ENCODE measurements at regions not wholly inside any gene's neighbourhood (a gene's known extent, or its start where the extent isn't known, plus 50 kb on each side); places are given as distances from the start of the nearest gene placed in this dataset.

GRCh38 chr12:58347188-58347587 lies 405.8 kb downstream of the ATP23 start:
- Histone ChIP-seq H3K9me3 (peaks cover 0 to 7% (median 0%) of the 10 kb centered on the region in 3 donors), H3K27ac (no peak overlapping the region), H3K27me3 (no peaks in the 10 kb centered on the region), H3K36me3 (no peaks in the 10 kb centered on the region), H3K4me3 (no peak overlapping the region), H3K4me1 (peaks cover 0 to 10% (median 0%) of the 10 kb centered on the region in 3 donors)
- 80 to 100% methylated on average over 2 of the region's 2 CpGs for WGBS, 2 donors (ENCODE audit: low coverage in 1 of 2)
- TF ChIP-seq POLR2AphosphoS5 (IDR thresholded peaks at IDR 0.05): no peak
- TF ChIP-seq POLR2A (IDR thresholded peaks at IDR 0.05): no peak
- no peak for ATAC-seq

- Histone ChIP-seq H3K4me1 (peaks cover 0 to 10% (median 0%) of the 10 kb centered on the region in 3 donors), H3K4me3 (no peak overlapping the region), H3K27me3 (no peaks in the 10 kb centered on the region), H3K36me3 (no peaks in the 10 kb centered on the region), H3K9me3 (peaks cover 0 to 7% (median 0%) of the 10 kb centered on the region in 3 donors), H3K27ac (no peak overlapping the region)
- TF ChIP-seq POLR2AphosphoS5 (IDR thresholded peaks at IDR 0.05) (no peak), EP300 (IDR thresholded peaks at IDR 0.05) (no peak), POLR2A (IDR thresholded peaks at IDR 0.05) (no peak)
- TF ChIP-seq, protein P1, sequence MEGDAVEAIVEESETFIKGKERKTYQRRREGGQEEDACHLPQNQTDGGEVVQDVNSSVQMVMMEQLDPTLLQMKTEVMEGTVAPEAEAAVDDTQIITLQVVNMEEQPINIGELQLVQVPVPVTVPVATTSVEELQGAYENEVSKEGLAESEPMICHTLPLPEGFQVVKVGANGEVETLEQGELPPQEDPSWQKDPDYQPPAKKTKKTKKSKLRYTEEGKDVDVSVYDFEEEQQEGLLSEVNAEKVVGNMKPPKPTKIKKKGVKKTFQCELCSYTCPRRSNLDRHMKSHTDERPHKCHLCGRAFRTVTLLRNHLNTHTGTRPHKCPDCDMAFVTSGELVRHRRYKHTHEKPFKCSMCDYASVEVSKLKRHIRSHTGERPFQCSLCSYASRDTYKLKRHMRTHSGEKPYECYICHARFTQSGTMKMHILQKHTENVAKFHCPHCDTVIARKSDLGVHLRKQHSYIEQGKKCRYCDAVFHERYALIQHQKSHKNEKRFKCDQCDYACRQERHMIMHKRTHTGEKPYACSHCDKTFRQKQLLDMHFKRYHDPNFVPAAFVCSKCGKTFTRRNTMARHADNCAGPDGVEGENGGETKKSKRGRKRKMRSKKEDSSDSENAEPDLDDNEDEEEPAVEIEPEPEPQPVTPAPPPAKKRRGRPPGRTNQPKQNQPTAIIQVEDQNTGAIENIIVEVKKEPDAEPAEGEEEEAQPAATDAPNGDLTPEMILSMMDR (IDR thresholded peaks at IDR 0.05): no peak
- WGBS, 2 donors (ENCODE audit: low coverage in 1 of 2): 74 to 76% methylated on average over 2 of the region's 2 CpGs
- no peak for ATAC-seq
Observed at GRCh38 chr12:58347691-58348090, 406.3 kb downstream of the ATP23 start.

GRCh38 chr12:58349161-58349560 lies 407.8 kb downstream of the ATP23 start:
- peaks cover 0 to 7% (median 0%) of the 10 kb centered on the region in 3 donors for H3K9me3 ChIP-seq
- H3K27me3 ChIP-seq: no peaks in the 10 kb centered on the region
- H3K27ac ChIP-seq: no peak overlapping the region
- H3K4me3 ChIP-seq: no peak overlapping the region
- TF ChIP-seq POLR2AphosphoS5 (IDR thresholded peaks at IDR 0.05) (no peak), POLR2A (IDR thresholded peaks at IDR 0.05) (no peak), EP300 (IDR thresholded peaks at IDR 0.05) (no peak)
- TF ChIP-seq, protein P1 (IDR thresholded peaks at IDR 0.05): no peak
- 13 to 50% methylated on average over 2 of the region's 2 CpGs for WGBS, 2 donors (ENCODE audit: low coverage in 1 of 2)
- H3K36me3 ChIP-seq: no peaks in the 10 kb centered on the region
- peaks cover 0 to 10% (median 0%) of the 10 kb centered on the region in 3 donors for H3K4me1 ChIP-seq
- ATAC-seq: no peak

- Histone ChIP-seq H3K4me1 (peaks cover 0 to 14% (median 0%) of the 10 kb centered on the region in 3 donors), H3K4me3 (no peak overlapping the region), H3K9me3 (no peaks in the 10 kb centered on the region), H3K36me3 (no peaks in the 10 kb centered on the region), H3K27me3 (no peaks in the 10 kb centered on the region), H3K27ac (no peak overlapping the region)
- TF ChIP-seq POLR2A (IDR thresholded peaks at IDR 0.05) (no peak), POLR2AphosphoS5 (IDR thresholded peaks at IDR 0.05) (no peak), EP300 (IDR thresholded peaks at IDR 0.05) (no peak)
- TF ChIP-seq, protein P1 (IDR thresholded peaks at IDR 0.05): no peak
- ATAC-seq: no peak
- 88 to 91% methylated on average over 5 of the region's 5 CpGs for WGBS, 2 donors (ENCODE audit: low coverage in 1 of 2)
Observed at GRCh38 chr12:58356794-58357193, 415.4 kb downstream of the ATP23 start.

DNA sequence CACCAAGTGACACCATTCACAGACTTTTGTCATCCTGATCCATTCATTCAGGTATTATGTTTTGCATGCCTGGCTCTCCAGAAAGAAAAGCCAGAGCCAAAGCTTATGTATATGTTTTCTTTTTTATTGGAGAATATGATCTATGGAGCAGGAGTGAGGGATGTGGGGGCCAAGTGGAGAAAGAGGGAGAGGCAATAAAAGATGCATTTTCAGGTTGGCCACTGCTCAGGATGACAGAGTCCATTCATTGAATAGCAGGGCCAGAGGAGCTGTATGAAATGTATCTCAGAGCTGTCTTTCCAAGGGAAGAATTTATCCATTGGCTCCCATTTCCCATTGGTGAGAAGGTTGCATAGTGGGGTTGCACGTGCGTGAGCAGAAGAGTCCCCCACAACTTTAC lies 416.1 kb downstream of the ATP23 start:
- Histone ChIP-seq H3K27ac (no peak overlapping the region), H3K27me3 (no peaks in the 10 kb centered on the region), H3K4me3 (no peak overlapping the region), H3K36me3 (no peaks in the 10 kb centered on the region), H3K4me1 (peaks cover 0 to 14% (median 0%) of the 10 kb centered on the region in 3 donors), H3K9me3 (no peaks in the 10 kb centered on the region)
- TF ChIP-seq EP300 (IDR thresholded peaks at IDR 0.05) (no peak), POLR2AphosphoS5 (IDR thresholded peaks at IDR 0.05) (no peak), POLR2A (IDR thresholded peaks at IDR 0.05) (no peak)
- TF ChIP-seq, protein P1 (IDR thresholded peaks at IDR 0.05): no peak
- ATAC-seq: no peak
- WGBS, 2 donors (ENCODE audit: low coverage in 1 of 2): 65% methylated on average over 2 of the region's 2 CpGs; no CpG with 5 or more reads in 1 of the 2 donors

Data from gastroesophageal sphincter (tissue), 4 donors.